Thymus (tissue), 11 donors: ENCODE measurements at regions not wholly inside any gene's neighbourhood (a gene's known extent, or its start where the extent isn't known, plus 50 kb on each side); places are given as distances from the start of the nearest gene placed in this dataset.

Source experiments
- DNase-seq, 9 donors: peaks; one replicate each; pipeline ENCODE4 v3.0.0-alpha.2; 2013; ENCODE audit warnings: low spot score in 9 of 9, low read depth in 6 of 9, missing footprints in 1 of 9
- H3K27ac ChIP-seq, 2 donors: one replicate each; pipeline ENCODE4 v1.5.1; 2013; ENCODE audit warnings: control low read depth in 1 of 2, low read depth in 1 of 2, low read length in 1 of 2, mild to moderate bottlenecking in 1 of 2, moderate library complexity in 1 of 2
- H3K27me3 ChIP-seq, 2 donors: one replicate each; pipeline ENCODE4 v1.5.1; 2013; ENCODE audit warnings: low read length in 1 of 2; ENCODE audit not compliant: control insufficient read depth in 2 of 2, insufficient read depth in 1 of 2
- H3K36me3 ChIP-seq, 2 donors: one replicate each; pipeline ENCODE4 v1.5.1; 2013; ENCODE audit warnings: low read length in 1 of 2, mild to moderate bottlenecking in 1 of 2, moderate library complexity in 1 of 2; ENCODE audit not compliant: control insufficient read depth in 2 of 2, insufficient read depth in 2 of 2
- H3K4me1 ChIP-seq, 2 donors: one replicate each; pipeline ENCODE4 v1.5.1; 2013; ENCODE audit warnings: low read length in 2 of 2; ENCODE audit not compliant: control insufficient read depth in 2 of 2, insufficient read depth in 2 of 2
- H3K4me3 ChIP-seq, 2 donors: one replicate each; pipeline ENCODE4 v1.5.1; 2013; ENCODE audit warnings: low read length in 2 of 2, control low read depth in 1 of 2, mild to moderate bottlenecking in 1 of 2
- H3K9me3 ChIP-seq, 2 donors: one replicate each; pipeline ENCODE4 v1.5.1; 2013; ENCODE audit warnings: low read length in 1 of 2, mild to moderate bottlenecking in 1 of 2; ENCODE audit not compliant: control insufficient read depth in 2 of 2, insufficient read depth in 1 of 2
- WGBS: extraction: QIAGEN DNeasy Blood & Tissue Kit; methylation state at CpG from one replicate; pipeline ENCODE4 v1.1.7; 2013; 5-methylcytosine and 5-hydroxymethylcytosine counted together
- donor health status: healthy.

GRCh38 chr12:112638420-112638819 lies 153.1 kb upstream of the RPH3A start:
- Histone ChIP-seq H3K36me3 (no peaks in the 10 kb centered on the region), H3K27me3 (no peaks in the 10 kb centered on the region), H3K4me3 (no peak overlapping the region), H3K9me3 (no peaks in the 10 kb centered on the region), H3K27ac (no peak overlapping the region), H3K4me1 (no peaks in the 10 kb centered on the region)
- no peak for DNase-seq
- 91% methylated on average over 2 of the region's 2 CpGs for WGBS

- WGBS: 76% methylated on average over 7 of the region's 7 CpGs
- DNase-seq: no peak
- Histone ChIP-seq H3K4me3 (no peak overlapping the region), H3K27me3 (no peaks in the 10 kb centered on the region), H3K9me3 (no peaks in the 10 kb centered on the region), H3K36me3 (no peaks in the 10 kb centered on the region), H3K27ac (no peak overlapping the region), H3K4me1 (no peaks in the 10 kb centered on the region)
These were observed 146.0 kb upstream of the RPH3A start for GRCh38 chr12:112645586-112645985.

DNA sequence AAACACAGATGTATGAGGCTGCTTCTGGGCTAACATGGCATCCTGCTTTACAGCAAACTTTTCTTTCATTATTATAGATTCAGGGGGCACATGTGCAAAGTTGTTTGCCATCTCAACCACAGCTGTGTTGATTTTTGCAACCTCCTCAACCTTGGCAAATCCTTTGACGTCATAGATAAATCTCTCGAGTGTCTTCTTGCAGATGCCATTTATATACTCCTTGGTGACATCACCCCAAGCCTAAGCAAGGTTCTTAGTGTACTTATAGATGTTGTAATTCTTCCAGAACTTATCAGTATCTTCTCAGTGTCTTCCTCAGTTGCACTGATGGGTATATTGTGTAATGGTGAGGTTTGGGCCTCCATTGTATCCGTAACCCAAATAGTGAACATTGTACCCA lies 135.4 kb upstream of the RPH3A start:
- H3K9me3 ChIP-seq: no peaks in the 10 kb centered on the region
- no peak for DNase-seq
- H3K36me3 ChIP-seq: no peaks in the 10 kb centered on the region
- H3K4me3 ChIP-seq: no peak overlapping the region
- no peaks in the 10 kb centered on the region for H3K4me1 ChIP-seq
- 75% methylated on average over 3 of the region's 3 CpGs for WGBS
- H3K27me3 ChIP-seq: no peaks in the 10 kb centered on the region
- H3K27ac ChIP-seq: no peak overlapping the region

DNA sequence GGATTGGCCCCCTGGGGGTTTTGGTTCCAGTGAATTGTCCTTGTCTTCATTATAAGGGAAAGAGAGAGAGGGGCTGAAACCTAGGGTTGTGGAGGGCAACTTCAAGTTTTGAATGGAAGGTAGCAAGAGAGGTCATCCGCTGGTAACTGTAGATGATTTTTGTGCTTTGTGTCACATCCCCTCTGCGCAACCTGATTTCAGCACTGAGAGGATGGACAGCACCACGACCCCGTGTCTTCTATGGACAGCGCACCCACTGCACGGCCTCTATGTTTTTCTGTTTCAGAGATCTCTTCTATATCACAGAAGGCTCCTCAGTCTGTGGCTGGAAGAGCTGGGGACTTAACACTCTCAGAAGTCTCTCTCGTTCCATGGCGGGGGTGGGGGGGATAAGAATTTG lies 127.0 kb upstream of the RPH3A start:
- WGBS: 48% methylated on average over 8 of the region's 8 CpGs
- no peaks in the 10 kb centered on the region for H3K4me1 ChIP-seq
- no peaks in the 10 kb centered on the region for H3K27me3 ChIP-seq
- peak in 5 of 9 donors; percentile 2 to 22 (median 7) for DNase-seq
- H3K4me3 ChIP-seq: no peak overlapping the region
- no peaks in the 10 kb centered on the region for H3K36me3 ChIP-seq
- no peaks in the 10 kb centered on the region for H3K9me3 ChIP-seq
- H3K27ac ChIP-seq: no peak overlapping the region

DNA sequence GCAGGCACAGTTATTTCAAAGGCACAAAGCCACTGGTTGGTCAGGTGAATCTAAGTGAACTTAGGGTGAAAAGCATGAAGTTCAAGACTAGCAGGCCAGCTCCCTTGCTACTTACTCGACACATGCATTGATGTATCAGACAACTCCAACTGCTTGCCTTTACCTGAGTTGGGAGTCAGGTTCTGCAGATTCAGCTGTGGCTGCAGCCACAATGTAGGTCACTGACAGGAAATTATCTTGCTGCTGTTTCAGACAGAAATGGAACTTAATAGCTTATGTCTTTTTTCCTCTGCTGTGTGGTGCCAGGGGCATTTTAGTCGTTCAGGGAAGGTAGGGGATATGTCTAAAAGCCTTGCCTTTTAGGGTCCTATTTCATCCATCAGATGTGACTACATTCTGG lies 125.6 kb upstream of the RPH3A start:
- 69% methylated on average over 2 of the region's 2 CpGs for WGBS
- Histone ChIP-seq H3K36me3 (no peaks in the 10 kb centered on the region), H3K27ac (no peak overlapping the region), H3K4me3 (no peak overlapping the region), H3K9me3 (no peaks in the 10 kb centered on the region), H3K4me1 (no peaks in the 10 kb centered on the region), H3K27me3 (no peaks in the 10 kb centered on the region)
- no peak for DNase-seq

GRCh38 chr12:112671564-112671963 lies 120.0 kb upstream of the RPH3A start:
- Histone ChIP-seq H3K9me3 (no peaks in the 10 kb centered on the region), H3K27me3 (peaks cover 0 to 2% of the 10 kb centered on the region in 2 donors), H3K4me3 (no peak overlapping the region), H3K36me3 (no peaks in the 10 kb centered on the region), H3K4me1 (no peaks in the 10 kb centered on the region), H3K27ac (no peak overlapping the region)
- 92% methylated on average over 1 of the region's 1 CpG for WGBS
- no peak for DNase-seq

DNA sequence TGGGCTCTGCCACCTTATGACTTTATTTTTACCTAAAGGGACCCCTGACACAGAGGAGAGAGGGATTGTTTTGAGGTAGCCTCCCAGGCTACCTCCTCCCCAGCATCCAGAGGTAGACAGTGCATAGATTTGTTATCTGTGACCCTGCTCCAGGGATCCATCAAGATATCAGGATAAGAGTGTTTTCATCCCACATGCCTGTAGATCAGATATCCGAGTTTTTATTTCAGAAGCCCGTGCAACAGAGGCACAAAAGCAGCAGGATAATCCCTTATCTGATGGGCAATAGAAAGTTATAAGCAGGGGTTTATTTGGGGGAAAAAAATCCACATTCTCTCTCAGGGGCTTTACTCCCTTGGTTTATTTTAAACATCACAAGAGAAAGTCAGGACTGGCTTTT lies 117.0 kb upstream of the RPH3A start:
- 69% methylated on average over 2 of the region's 2 CpGs for WGBS
- no peaks in the 10 kb centered on the region for H3K9me3 ChIP-seq
- no peaks in the 10 kb centered on the region for H3K36me3 ChIP-seq
- peaks cover 0 to 2% of the 10 kb centered on the region in 2 donors for H3K27me3 ChIP-seq
- H3K27ac ChIP-seq: no peak overlapping the region
- no peak overlapping the region for H3K4me3 ChIP-seq
- no peak for DNase-seq
- H3K4me1 ChIP-seq: no peaks in the 10 kb centered on the region

GRCh38 chr12:112676507-112676906 lies 115.0 kb upstream of the RPH3A start:
- 89% methylated on average over 4 of the region's 4 CpGs for WGBS
- Histone ChIP-seq H3K4me1 (no peaks in the 10 kb centered on the region), H3K9me3 (no peaks in the 10 kb centered on the region), H3K36me3 (no peaks in the 10 kb centered on the region), H3K4me3 (no peak overlapping the region), H3K27me3 (peaks cover 0 to 2% of the 10 kb centered on the region in 2 donors), H3K27ac (no peak overlapping the region)
- DNase-seq: no peak

DNA sequence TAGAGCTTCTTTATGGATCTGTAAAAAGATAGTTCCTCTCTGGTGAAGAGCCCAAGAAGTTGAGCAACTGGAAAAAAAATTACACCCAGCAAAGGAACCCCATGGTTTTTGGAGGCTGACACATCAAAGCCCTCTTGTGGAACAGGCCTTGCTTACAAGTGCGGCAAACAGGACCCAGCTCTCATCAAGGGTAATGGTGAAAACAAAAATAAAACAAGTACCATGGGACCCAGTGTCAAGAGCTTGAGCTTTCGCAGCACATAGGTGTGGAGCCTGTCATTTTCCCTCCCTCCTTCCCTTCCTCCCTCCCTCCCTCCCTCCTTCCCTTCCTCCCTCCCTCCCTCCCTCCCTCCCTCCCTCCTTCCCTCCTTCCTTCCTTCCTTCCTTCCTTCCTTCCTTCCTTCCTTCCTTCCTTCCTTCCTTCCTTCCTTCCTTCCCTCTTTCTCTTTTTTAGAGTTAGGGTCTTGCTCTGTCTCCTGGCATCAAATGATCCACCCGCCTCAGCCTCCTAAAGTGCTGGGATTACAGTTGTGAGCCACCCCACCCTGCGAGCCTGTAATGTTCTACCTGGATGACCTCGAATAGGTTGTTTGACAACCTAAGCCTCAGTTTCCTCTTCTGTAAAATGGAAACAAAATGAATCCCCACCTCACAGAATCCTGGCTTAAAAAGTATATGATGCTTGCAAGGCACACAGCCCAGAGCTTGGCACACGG lies 114.3 kb upstream of the RPH3A start:
- Histone ChIP-seq H3K27ac (no peak overlapping the region), H3K4me3 (no peak overlapping the region), H3K27me3 (peaks cover 0 to 2% of the 10 kb centered on the region in 2 donors), H3K36me3 (no peaks in the 10 kb centered on the region), H3K9me3 (no peaks in the 10 kb centered on the region), H3K4me1 (no peaks in the 10 kb centered on the region)
- WGBS: 78% methylated on average over 6 of the region's 6 CpGs
- DNase-seq: no peak
